Ectodermal cell (in vitro differentiated cells): ENCODE measurements at regions not wholly inside any gene's neighbourhood (a gene's known extent, or its start where the extent isn't known, plus 50 kb on each side); places are given as distances from the start of the nearest gene placed in this dataset.
"Not testable (repeated sequence)": the region's sequence is repeated elsewhere in the genome, so short reads cannot be mapped to it uniquely, and the experiment has no call there.

Experiments
- H3K27ac ChIP-seq: 2 replicates; pipeline ENCODE4 v1.7.0; 2013; ENCODE audit warnings: mild to moderate bottlenecking, low read depth, low read length; ENCODE audit not compliant: insufficient read depth, poor library complexity, severe bottlenecking
- H3K27me3 ChIP-seq: 2 replicates; pipeline ENCODE4 v1.7.0; 2013; ENCODE audit warnings: mild to moderate bottlenecking, low read length; ENCODE audit not compliant: insufficient read depth, control insufficient read depth, poor library complexity, severe bottlenecking
- H3K36me3 ChIP-seq: one replicate; pipeline ENCODE4 v1.7.0; 2013; ENCODE audit warnings: low read length; ENCODE audit not compliant: control insufficient read depth, insufficient read depth
- H3K4me1 ChIP-seq: one replicate; pipeline ENCODE4 v1.7.0; 2013; ENCODE audit warnings: low read length; ENCODE audit not compliant: control insufficient read depth, insufficient read depth
- H3K4me3 ChIP-seq: 2 replicates; pipeline ENCODE4 v1.7.0; 2013; ENCODE audit warnings: low read depth, low read length, control low read depth; ENCODE audit not compliant: insufficient read depth
- H3K9me3 ChIP-seq: 2 replicates; pipeline ENCODE4 v1.7.0; 2013; ENCODE audit warnings: mild to moderate bottlenecking, low read length, moderate library complexity; ENCODE audit not compliant: control insufficient read depth
- WGBS, 2 experiments: methylation state at CpG; one replicate each; pipeline ENCODE4 v1.1.7; 2013; ENCODE audit warnings: missing lambda C conversion rate in 2 of 2; 5-methylcytosine and 5-hydroxymethylcytosine counted together

DNA sequence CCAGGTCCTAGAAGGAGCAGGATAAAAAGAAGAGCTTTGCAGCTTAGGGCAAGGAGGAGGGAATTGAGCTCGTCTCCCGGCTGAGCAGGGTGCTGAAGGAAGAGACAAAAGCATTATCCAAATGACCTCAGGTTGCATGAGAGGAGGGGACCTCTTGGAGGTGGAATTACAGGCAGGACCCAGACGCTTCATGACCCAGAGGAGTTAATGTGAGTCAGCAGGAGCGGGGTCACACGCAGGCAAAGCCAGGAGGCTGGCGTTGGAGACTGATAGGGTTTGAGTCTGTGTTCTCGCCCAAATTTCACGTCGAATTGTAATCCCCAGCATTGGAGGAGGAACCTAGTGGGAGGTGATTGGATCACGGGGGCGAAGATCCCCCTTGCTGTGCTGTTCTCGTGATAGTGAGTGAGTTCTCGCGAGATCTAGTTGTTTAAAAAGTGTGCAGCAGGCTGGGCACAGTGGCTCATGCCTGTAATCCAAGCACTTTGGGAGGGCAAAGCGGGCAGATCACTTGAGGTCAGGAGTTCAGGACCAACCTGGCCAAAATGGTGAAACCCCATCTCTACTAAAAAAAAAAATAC lies 63.7 kb upstream of the AUTS2 start:
- Histone ChIP-seq H3K27ac (no peak overlapping the region), H3K36me3 (no peaks in the 10 kb centered on the region), H3K4me3 (no peak overlapping the region), H3K9me3 (no peaks in the 10 kb centered on the region), H3K4me1 (no peaks in the 10 kb centered on the region), H3K27me3 (no peaks in the 10 kb centered on the region)
- WGBS, 2 experiments = 36 to 41% methylated on average over 15 of the region's 15 CpGs

DNA sequence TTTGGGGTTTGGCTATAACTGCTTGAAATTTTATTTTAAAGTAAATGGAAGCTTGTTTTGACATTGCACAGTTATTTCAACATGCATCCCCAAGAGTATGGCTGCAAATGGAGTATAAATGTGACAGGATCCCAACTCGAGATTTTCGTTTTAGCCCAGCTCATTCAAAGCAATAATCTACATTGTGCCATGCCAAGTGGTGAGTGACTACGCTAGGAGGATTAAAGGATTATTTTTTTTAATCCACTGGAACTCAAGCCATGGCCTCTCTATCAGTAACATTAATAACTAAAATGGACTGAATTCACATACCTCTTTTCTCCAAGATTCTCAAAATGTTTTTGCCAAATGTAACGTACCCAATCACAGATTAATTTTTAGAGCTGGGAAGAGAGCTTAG lies 60.6 kb upstream of the AUTS2 start:
- Histone ChIP-seq H3K4me1 (no peaks in the 10 kb centered on the region), H3K27ac (no peak overlapping the region), H3K9me3 (no peaks in the 10 kb centered on the region), H3K27me3 (no peaks in the 10 kb centered on the region), H3K36me3 (no peaks in the 10 kb centered on the region), H3K4me3 (no peak overlapping the region)
- WGBS, 2 experiments = 92 to 94% methylated on average over 4 of the region's 4 CpGs

DNA sequence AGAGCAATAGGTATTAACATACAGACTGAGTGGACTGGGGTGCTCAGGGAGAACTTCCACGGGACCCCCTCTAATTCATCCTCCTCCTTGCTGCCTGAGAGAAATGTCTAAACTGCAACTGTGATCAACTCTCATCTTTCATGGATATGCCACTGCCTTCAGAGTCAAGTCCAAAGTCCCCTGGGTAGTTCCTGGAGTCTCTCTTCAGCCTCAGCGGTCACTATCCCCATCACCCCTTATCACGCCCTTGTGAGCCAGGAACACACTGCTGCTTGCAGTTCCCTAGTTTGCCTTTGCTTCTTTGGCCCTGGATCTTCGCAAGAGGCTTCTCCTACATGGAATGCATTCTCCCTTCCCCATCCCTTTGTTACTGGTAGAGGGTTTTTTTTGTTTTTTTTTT lies 58.7 kb upstream of the AUTS2 start:
- Histone ChIP-seq H3K36me3 (no peaks in the 10 kb centered on the region), H3K4me3 (no peak overlapping the region), H3K4me1 (no peaks in the 10 kb centered on the region), H3K9me3 (no peaks in the 10 kb centered on the region), H3K27ac (no peak overlapping the region), H3K27me3 (no peaks in the 10 kb centered on the region)
- 77 to 91% methylated on average over 4 of the region's 4 CpGs for WGBS, 2 experiments

DNA sequence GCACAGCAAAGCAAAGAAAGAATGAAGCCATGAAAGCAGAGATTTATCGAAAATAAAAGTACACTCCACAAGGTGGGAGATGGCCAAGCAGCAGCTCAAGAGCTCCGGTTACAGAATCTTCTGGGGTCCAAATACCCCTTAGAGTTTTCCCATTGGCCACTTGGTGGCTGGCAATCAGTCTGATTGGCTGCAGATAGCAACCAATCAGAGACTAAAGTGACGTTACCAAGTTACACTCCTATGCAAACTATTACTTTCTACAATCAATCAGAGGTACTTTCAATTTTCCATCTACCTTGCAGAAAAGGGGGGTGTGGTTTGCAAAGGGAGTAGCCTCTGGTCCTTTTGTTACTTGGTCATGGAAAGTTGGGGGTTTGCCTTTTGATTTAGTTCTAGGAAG lies 58.0 kb upstream of the AUTS2 start:
- H3K36me3 ChIP-seq = no peaks in the 10 kb centered on the region
- WGBS, 2 experiments = 92 to 98% methylated on average over 3 of the region's 3 CpGs

DNA sequence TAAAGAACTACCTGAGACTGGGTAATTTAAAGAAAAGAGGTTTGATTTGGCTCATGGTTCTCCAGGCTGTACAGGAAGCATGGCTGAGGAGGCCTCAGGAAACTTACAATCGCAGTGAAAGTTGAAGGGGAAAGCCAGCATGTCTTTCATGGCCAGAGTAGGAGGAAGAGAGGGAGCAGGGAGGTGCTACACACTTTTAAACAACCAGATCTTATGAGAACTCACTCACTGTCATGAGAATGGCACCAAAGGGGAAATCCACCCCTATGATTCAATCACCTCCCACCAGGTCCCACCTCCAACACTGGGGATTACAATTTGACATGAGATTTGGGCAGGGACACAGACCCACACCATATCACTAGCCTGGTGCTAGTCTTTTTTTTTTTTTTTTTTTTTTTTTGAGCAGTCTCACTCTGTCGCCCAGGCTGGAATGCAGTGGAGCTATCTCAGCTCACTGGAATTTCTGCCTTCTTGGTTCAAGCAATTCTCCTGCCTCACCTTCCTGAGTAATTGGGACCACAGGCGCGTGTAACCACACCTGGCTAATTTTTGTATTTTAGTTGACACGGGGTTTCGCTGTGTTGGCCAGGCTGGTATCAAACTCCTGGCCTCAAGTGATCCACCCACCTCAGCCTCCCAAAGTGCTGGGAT lies 56.4 kb upstream of the AUTS2 start:
- WGBS, 2 experiments = 90 to 93% methylated on average over 6 of the region's 6 CpGs
- H3K27me3 ChIP-seq, H3K27ac ChIP-seq, H3K4me3 ChIP-seq, H3K36me3 ChIP-seq, H3K4me1 ChIP-seq, H3K9me3 ChIP-seq: not testable (repeated sequence)

More for the DNA sequence above, 58.0 kb upstream of the AUTS2 start:
- H3K27me3 ChIP-seq = no peaks in the 10 kb centered on the region
- H3K9me3 ChIP-seq = no peaks in the 10 kb centered on the region
- H3K4me3 ChIP-seq = no peak overlapping the region
- no peaks in the 10 kb centered on the region for H3K4me1 ChIP-seq
- no peak overlapping the region for H3K27ac ChIP-seq

DNA sequence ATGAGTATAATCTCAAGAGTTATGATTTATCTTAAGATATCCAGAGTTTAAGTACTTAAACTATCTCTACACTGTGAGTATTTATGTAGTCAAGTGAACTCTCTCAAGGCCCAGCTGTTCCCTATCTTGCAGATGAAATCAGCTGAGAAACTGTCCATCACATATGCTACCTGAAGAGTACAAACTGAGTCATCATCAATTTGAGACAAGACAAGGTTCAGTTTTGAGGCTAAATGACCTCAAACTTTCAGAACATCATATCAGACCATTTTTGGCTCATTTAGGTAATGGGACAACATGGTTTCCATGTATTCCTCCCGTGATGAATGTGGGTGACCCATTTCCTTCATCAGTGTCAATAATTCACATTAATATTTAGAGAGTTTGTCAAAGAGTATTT lies 53.1 kb upstream of the AUTS2 start:
- no peaks in the 10 kb centered on the region for H3K27me3 ChIP-seq
- H3K9me3 ChIP-seq = no peaks in the 10 kb centered on the region
- no peaks in the 10 kb centered on the region for H3K4me1 ChIP-seq
- H3K4me3 ChIP-seq = no peak overlapping the region
- WGBS, 2 experiments = no CpG with 5 or more reads among the region's 1 CpG
- H3K36me3 ChIP-seq = no peaks in the 10 kb centered on the region
- H3K27ac ChIP-seq = no peak overlapping the region
